ENCODE measurements at regions not wholly inside any gene's neighbourhood (a gene's known extent, or its start where the extent isn't known, plus 50 kb on each side); places are given as distances from the start of the nearest gene placed in this dataset.

GRCh38 chr1:62997884-62998283, 214.0 kb downstream of the ATG4C start:
- DNase-seq = no peak
- no peak overlapping the region for H3K27ac ChIP-seq
- no peaks in the 10 kb centered on the region for H3K36me3 ChIP-seq (replicated peaks)
- no peak overlapping the region for H3K4me3 ChIP-seq (ENCODE audit: low read depth, low read length)
- TF ChIP-seq, protein P1, sequence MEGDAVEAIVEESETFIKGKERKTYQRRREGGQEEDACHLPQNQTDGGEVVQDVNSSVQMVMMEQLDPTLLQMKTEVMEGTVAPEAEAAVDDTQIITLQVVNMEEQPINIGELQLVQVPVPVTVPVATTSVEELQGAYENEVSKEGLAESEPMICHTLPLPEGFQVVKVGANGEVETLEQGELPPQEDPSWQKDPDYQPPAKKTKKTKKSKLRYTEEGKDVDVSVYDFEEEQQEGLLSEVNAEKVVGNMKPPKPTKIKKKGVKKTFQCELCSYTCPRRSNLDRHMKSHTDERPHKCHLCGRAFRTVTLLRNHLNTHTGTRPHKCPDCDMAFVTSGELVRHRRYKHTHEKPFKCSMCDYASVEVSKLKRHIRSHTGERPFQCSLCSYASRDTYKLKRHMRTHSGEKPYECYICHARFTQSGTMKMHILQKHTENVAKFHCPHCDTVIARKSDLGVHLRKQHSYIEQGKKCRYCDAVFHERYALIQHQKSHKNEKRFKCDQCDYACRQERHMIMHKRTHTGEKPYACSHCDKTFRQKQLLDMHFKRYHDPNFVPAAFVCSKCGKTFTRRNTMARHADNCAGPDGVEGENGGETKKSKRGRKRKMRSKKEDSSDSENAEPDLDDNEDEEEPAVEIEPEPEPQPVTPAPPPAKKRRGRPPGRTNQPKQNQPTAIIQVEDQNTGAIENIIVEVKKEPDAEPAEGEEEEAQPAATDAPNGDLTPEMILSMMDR (IDR thresholded peaks at IDR 0.05; ENCODE audit: low read depth, low read length, missing control alignments) = no peak
- peaks cover 8% of the 10 kb centered on the region for H3K27me3 ChIP-seq (replicated peaks)
- in situ Hi-C loops (cut with HindIII; ENCODE audit: low pct_ligation_motif_present, low sequenced_read_pairs) = no loop called here

GRCh38 chr1:62998845-62999649, 215.1 kb downstream of the ATG4C start:
- no peak for DNase-seq
- in situ Hi-C loops (cut with HindIII; ENCODE audit: low pct_ligation_motif_present, low sequenced_read_pairs) = no loop called here
- Histone ChIP-seq H3K27ac (no peak overlapping the region), H3K27me3 (replicated peaks) (peaks cover 8% of the 10 kb centered on the region), H3K4me3 (ENCODE audit: low read depth, low read length) (no peak overlapping the region), H3K36me3 (replicated peaks) (no peaks in the 10 kb centered on the region)
- TF ChIP-seq, protein P1 (IDR thresholded peaks at IDR 0.05; ENCODE audit: low read depth, low read length, missing control alignments) = no peak

DNA sequence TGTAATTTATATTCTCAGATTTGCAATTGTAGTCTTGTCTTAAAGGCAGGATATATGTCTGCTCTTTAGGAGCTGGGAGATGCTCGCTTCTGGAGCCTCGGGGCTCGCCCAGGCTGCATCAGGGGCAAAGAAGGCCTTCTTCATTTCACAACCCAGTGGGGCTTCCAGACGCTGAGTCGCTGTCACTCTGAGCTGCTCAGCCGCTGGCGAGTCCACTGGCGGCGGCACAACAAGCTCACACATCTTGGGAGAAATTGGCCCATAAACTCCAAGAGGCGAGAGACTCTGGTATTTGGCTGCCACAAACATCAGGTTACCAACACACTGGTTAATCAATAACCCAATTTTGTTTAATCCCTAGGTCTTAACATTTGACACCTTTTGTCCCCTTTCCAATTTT, 216.6 kb downstream of the ATG4C start:
- Histone ChIP-seq H3K27me3 (replicated peaks) (peaks cover 8% of the 10 kb centered on the region), H3K4me3 (ENCODE audit: low read depth, low read length) (no peak overlapping the region), H3K27ac (no peak overlapping the region), H3K36me3 (replicated peaks) (no peaks in the 10 kb centered on the region)
- in situ Hi-C loops (cut with HindIII; ENCODE audit: low pct_ligation_motif_present, low sequenced_read_pairs) = no loop called here
- TF ChIP-seq, protein P1 (IDR thresholded peaks at IDR 0.05; ENCODE audit: low read depth, low read length, missing control alignments) = no peak
- DNase-seq = no peak

DNA sequence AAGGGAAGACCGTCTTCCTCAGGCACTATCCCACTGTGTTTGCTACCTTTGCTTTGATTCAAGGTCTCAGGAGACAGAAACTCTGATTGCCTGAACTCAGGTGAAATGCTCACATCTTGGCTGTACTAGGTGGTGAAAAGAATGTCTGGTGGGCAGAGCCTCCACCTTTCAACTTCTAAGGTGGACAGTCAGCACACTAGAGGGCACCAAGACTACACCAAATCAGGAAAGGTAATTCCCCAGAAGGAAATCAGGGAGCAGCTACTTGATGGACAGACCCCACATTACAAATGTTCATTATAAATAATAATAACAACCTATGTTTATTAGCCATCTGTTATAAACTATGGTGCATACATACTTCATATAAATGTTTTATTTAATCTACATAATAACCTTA, 220.9 kb downstream of the ATG4C start:
- in situ Hi-C loops (cut with HindIII; ENCODE audit: low pct_ligation_motif_present, low sequenced_read_pairs) = no loop called here
- Histone ChIP-seq H3K27me3 (replicated peaks) (peaks cover 8% of the 10 kb centered on the region), H3K27ac (no peak overlapping the region), H3K4me3 (ENCODE audit: low read depth, low read length) (no peak overlapping the region), H3K36me3 (replicated peaks) (no peaks in the 10 kb centered on the region)
- DNase-seq = peak; percentile 18
- TF ChIP-seq, protein P1 (IDR thresholded peaks at IDR 0.05; ENCODE audit: low read depth, low read length, missing control alignments) = peak; percentile 66

DNA sequence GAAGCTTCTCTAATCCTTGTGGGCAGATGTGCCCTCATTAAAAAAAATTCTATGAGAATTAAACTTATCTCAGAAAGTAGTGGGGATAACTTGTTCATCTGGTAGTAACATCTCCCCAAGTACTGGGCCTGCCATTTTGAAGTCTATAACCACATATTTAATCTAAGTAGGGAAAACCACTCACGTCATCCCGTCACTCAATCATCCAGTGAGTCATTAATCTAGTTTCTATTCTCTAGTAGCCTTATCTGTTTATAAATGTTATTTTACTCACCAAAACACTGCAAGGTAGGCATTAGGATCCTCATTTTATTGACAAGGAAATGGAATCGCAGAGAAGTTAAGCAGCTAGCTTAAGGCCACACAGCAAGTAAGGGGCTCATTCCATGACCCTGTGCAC, 221.9 kb downstream of the ATG4C start:
- DNase-seq = no peak
- peaks cover 6% of the 10 kb centered on the region for H3K27me3 ChIP-seq (replicated peaks)
- H3K36me3 ChIP-seq (replicated peaks) = no peaks in the 10 kb centered on the region
- no peak overlapping the region for H3K27ac ChIP-seq
- in situ Hi-C loops (cut with HindIII; ENCODE audit: low pct_ligation_motif_present, low sequenced_read_pairs) = no loop called here
- TF ChIP-seq, protein P1 (IDR thresholded peaks at IDR 0.05; ENCODE audit: low read depth, low read length, missing control alignments) = no peak
- no peak overlapping the region for H3K4me3 ChIP-seq (ENCODE audit: low read depth, low read length)

GRCh38 chr1:63009421-63009820, 225.5 kb downstream of the ATG4C start:
- TF ChIP-seq, protein P1 (IDR thresholded peaks at IDR 0.05; ENCODE audit: low read depth, low read length, missing control alignments) = no peak
- no peaks in the 10 kb centered on the region for H3K36me3 ChIP-seq (replicated peaks)
- no peak overlapping the region for H3K27ac ChIP-seq
- H3K27me3 ChIP-seq (replicated peaks) = no peaks in the 10 kb centered on the region
- no peak for DNase-seq
- no peak overlapping the region for H3K4me3 ChIP-seq (ENCODE audit: low read depth, low read length)
- in situ Hi-C loops (cut with HindIII; ENCODE audit: low pct_ligation_motif_present, low sequenced_read_pairs) = no loop called here
